Central memory CD4-positive, alpha-beta T cell (primary cell): ENCODE measurements at regions not wholly inside any gene's neighbourhood (a gene's known extent, or its start where the extent isn't known, plus 50 kb on each side); places are given as distances from the start of the nearest gene placed in this dataset.

ENCODE experiments used
- DNase-seq: peaks from one replicate; pipeline ENCODE4 v3.0.0; 2022

- no peak for DNase-seq
Observed at GRCh38 chr14:71834284-71835204, 97.7 kb upstream of the RGS6 start.

GRCh38 chr14:71852181-71852580, 80.0 kb upstream of the RGS6 start:
- no peak for DNase-seq

GRCh38 chr14:71855399-71856036, 76.7 kb upstream of the RGS6 start:
- peak; percentile 2 for DNase-seq

GRCh38 chr14:71856199-71856919, 75.9 kb upstream of the RGS6 start:
- DNase-seq, result no peak

- no peak for DNase-seq
Observed at GRCh38 chr14:71863049-71863448, 69.2 kb upstream of the RGS6 start.

GRCh38 chr14:71863766-71864165, 68.5 kb upstream of the RGS6 start:
- DNase-seq, result no peak
